NCI-H524 (cell line): ENCODE measurements at regions not wholly inside any gene's neighbourhood (a gene's known extent, or its start where the extent isn't known, plus 50 kb on each side); places are given as distances from the start of the nearest gene placed in this dataset.
"Not testable (repeated sequence)": the region's sequence is repeated elsewhere in the genome, so short reads cannot be mapped to it uniquely, and the experiment has no call there.

Source experiments
- DNase-seq, 2 experiments: peaks; one replicate each; lab custom pipeline; 2025; lab: John Stamatoyannopoulos, UW

DNA sequence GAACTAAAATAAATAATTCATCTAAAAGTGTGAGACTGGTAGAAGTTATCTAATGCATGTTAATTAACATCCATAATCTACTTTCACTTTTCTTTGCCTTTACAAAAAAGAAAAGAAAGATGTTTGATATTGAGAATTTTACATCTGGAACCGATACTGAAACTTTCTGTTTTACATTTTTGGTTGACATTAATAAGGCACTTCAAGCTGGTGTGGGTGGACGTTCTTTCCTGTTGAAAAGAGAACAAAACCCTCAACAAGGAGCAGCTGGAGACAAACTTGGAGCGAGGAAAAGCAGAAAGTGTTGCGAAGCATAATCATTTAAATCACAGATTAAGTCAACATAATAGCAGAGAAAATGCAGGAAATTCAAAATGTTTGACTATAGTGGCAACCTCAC, 575.2 kb upstream of the ADGRB3 start:
- no peak for DNase-seq

DNA sequence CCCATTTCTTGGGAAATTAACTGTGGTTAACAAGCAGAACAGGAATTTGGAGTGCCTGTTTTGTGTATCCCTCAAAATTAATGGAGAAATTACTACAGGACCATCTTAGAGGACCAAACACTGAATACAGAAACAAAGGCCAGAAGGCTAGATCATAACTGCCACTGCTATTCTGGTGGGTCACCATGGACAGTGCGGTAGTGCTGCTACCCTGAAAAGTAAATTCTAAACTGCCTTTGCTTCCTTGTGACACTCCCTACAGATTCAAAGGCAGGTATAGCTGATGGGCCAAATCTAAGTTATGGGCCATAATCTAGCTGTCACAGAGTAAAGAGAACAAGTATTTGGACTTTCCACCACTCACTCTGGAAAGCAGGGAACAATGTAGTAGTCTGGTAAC, 575.8 kb upstream of the ADGRB3 start:
- no peak for DNase-seq

GRCh38 chr6:68056596-68056995, 578.5 kb upstream of the ADGRB3 start:
- DNase-seq = not testable (repeated sequence)

GRCh38 chr6:68054756-68055155, 580.3 kb upstream of the ADGRB3 start:
- no peak for DNase-seq

- DNase-seq = no peak
Measured at GRCh38 chr6:68053805-68054373, 581.2 kb upstream of the ADGRB3 start.

DNA sequence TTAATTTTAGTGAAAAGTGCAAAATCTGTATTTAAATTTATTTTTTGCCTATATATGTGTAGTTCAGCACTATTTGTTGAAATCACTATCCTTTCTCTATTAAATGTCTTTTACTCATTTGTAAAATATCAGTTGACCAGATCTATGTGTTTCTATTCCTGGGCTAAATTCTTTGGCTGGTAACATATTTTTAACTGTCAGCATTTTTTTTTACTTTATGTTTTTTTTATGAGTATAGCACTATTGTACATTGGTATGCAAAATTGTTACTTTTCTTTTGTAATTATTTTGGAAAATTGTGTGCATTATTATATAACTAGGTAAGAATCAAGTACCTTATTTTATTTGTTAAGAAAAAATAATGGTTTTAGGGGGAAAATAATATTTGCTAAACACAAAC, 582.8 kb upstream of the ADGRB3 start:
- DNase-seq = no peak

DNA sequence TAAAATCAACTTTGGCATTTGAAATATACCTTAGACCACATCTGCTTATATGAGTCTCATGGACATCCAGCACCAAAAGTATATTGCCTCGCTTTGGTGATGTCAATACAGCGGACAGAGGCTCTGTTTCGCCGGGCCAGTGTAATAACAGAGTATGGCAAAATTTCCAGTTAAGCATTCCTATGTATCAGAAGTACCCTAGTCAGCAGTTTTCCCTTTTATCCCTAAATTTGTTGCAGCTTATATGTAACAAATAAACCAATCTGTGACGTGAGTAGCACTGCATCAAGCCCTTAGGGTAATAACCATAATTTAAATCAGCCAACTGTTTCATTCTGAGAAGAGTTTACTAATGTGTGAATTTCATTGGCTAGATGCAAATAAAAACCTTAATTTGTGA, 585.5 kb upstream of the ADGRB3 start:
- no peak for DNase-seq

DNA sequence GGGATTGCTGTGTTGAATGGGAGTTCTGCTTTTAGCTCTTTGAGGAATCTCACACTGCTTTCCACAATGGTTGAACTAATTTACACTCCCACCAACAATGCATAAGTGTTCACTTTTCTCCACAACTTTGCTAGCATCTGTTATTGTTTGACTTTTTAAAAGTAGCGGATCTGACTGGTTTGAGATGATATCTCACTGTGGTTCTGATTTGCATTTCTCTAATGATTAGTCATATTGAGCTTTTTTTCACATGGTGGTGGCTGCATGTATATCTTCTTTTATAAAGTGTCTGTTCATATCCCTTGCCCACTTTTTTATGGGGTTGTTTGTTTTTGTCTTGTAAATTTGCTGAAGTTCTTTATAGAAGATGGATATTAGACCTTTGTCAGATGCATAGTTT, 588.3 kb upstream of the ADGRB3 start:
- DNase-seq = no peak

DNA sequence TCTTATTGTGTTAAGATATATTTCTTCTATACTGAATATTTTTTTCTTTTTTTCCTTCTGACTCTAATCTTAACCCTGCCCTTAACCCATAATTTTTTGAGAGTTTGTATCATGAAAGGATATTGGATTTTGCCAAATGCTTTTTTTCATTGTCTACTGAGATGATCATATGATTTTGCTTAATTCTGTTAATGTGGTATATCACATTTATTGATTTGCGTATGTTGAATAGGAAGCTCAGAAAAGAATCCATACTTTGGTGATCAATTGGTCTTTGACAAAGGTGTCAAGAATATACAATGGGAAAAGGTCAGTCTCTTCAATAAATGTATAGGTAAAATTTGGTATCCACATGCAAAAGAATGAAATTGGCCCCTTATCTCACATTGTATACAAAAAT, 588.8 kb upstream of the ADGRB3 start:
- no peak for DNase-seq

DNA sequence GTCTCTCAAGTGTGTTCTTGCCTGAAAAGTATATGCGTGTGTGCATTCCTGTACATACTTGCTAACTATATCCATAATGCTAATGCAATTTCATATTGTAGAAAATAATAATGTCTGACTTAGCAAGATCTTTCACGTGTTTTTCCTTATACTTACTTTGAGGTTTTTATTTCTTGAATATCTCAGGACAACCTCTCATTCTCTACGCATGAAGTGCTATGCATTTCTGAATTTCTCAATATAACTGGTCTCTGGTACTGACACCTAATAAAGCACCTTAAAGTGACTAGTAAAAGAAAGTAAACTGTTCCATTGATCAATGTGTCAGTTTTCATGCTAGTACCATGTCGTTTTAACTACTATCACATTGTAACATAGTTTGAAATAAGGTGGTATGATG, 589.9 kb upstream of the ADGRB3 start:
- DNase-seq = no peak

- no peak for DNase-seq
Measured at GRCh38 chr6:68044264-68044663, 590.8 kb upstream of the ADGRB3 start.

- no peak for DNase-seq
Measured at GRCh38 chr6:68043122-68043398, 592.0 kb upstream of the ADGRB3 start.

DNA sequence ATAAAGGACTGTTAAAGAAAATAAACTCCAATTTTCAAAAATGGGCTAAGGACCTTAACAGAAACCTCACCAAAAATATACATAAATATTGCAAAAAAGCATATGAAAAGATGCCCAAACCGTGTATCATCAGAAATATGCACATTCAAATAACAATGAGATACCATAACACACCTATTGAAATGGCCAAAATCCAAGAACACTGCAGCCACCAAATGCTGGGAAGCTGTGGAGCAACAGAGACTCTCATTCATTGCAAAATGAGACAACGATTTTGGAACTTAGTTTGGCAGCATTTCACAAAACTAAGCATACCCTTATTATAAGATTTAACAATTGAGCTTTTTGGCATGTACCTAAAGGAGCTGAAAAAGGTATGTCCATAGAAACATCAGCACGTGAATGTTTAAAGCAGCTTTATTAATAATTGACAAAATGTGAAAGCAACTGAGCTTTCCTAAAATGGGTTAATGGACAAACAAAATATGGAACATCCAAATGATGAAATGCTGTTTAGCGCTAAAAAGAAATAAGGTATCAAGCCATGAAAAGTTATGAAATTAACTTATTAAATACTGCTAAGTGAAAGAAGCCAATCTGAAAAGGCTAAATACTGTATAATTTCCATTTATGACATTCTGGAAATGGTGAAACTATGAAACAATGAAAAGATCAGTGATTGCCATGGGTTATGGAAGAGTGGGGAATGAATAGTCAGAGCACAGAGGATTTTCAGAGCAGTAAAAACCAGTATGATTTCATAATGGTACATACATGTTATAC, 592.6 kb upstream of the ADGRB3 start:
- no peak for DNase-seq

GRCh38 chr6:68040780-68041179, 594.3 kb upstream of the ADGRB3 start:
- DNase-seq = no peak

DNA sequence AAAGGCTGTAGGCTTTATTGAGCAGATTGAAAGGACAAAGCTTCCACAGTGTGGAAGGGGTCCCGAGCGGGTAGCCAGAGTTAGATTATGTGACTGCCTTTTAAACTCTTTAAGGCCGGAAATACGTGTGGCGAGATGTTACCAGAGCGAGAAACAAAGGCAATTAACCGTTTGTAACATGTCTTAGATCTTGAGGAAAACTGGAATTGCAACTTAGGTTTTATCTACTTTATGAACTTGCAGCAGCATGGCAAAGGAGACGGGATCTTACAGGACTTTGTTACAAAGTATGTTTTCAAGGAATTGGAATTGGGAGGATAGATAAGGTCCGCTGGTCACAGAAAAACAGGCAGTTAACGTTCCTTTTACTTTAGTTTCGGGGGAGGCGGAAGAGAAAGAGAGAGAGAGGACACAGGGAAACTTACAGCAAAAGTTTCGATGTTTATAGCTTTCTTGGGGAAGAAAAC, 594.7 kb upstream of the ADGRB3 start:
- DNase-seq = no peak

DNA sequence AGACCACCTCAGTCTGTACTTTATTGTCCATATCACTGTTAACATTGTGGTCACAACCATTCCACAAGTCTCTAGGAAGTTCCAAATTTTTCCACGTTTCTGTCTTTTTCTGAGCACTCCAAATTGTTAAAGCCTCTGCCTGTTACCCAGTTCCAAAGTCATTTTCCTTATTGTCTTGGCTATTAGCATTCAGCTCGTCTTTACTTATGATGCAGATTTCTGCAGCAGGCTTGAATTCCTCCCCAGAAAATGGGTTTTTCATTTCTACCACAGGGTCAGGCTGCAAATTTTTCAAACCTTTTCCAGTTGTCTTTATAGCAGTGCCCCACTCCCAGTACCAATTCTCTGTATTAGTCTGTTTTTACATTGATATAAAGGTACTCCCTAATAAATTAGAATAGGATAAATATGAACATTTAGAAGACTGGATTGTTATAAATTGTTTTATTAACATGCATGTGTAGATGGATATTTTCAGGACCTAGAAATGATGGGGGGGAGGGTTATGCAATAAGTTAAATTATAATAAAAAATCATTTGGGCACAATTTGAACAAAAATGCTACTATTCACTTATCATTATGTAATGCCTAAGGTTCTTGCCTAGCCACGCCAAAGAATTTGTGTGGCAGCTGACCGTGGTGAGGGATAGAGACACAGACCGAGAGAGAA, 595.3 kb upstream of the ADGRB3 start:
- no peak for DNase-seq

GRCh38 chr6:68038815-68039408, 596.2 kb upstream of the ADGRB3 start:
- no peak for DNase-seq

- DNase-seq = no peak
Measured at GRCh38 chr6:68032217-68032616, 602.9 kb upstream of the ADGRB3 start.

DNA sequence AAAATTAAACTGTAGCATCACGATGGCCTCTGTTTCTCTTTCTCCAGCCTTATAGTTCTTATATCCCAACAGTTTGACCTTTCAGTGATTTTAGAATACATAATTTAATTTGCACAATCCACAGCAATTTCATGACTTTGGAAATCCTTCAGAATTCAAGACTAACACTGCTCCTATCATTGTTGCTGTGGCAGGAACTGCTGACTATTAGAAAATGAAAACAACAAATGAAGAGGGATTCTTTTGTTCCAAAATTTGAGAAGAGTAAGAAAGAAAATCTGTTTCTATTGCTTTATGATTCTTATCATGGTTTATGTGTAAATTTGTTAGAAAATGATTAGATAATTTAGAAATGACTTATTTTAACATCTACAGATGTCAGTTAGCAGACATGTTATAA, 604.0 kb upstream of the ADGRB3 start:
- DNase-seq = no peak

GRCh38 chr6:68026483-68026882, 608.6 kb upstream of the ADGRB3 start:
- no peak for DNase-seq

GRCh38 chr6:68025764-68026163, 609.3 kb upstream of the ADGRB3 start:
- DNase-seq = no peak

GRCh38 chr6:68024570-68025269, 610.4 kb upstream of the ADGRB3 start:
- DNase-seq = no peak

GRCh38 chr6:68022968-68023367, 612.1 kb upstream of the ADGRB3 start:
- not testable (repeated sequence) for DNase-seq
